BE2C (cell line): ENCODE measurements at regions not wholly inside any gene's neighbourhood (a gene's known extent, or its start where the extent isn't known, plus 50 kb on each side); places are given as distances from the start of the nearest gene placed in this dataset.

Experiments used
- DNase-seq: peaks from one replicate; pipeline ENCODE4 v3.0.0-alpha.2; 2020
- H3K27me3 ChIP-seq: fragments of 250-450 bp; sonication (Bioruptor Pico); 2 replicates; pipeline ENCODE4 v1.5.1; 2020; ENCODE audit warnings: mild to moderate bottlenecking
- H3K36me3 ChIP-seq: fragments of 250-450 bp; sonication (Bioruptor Pico); 2 replicates; pipeline ENCODE4 v1.5.1; 2020; ENCODE audit warnings: mild to moderate bottlenecking
- H3K4me1 ChIP-seq: fragments of 250-450 bp; sonication (Bioruptor Pico); 2 replicates; pipeline ENCODE4 v1.5.1; 2020
- H3K4me3 ChIP-seq: 2 replicates; pipeline ENCODE4 v1.5.1; 2011; ENCODE audit warnings: low read depth, low read length
- H3K9me3 ChIP-seq: fragments of 250-450 bp; sonication (Bioruptor Pico); 2 replicates; pipeline ENCODE4 v1.5.1; 2020
- CTCF ChIP-seq: IDR thresholded peaks from 2 replicates; pipeline ENCODE4 v1.5.1; 2012; ENCODE audit warnings: mild to moderate bottlenecking, low read depth, low read length

DNA sequence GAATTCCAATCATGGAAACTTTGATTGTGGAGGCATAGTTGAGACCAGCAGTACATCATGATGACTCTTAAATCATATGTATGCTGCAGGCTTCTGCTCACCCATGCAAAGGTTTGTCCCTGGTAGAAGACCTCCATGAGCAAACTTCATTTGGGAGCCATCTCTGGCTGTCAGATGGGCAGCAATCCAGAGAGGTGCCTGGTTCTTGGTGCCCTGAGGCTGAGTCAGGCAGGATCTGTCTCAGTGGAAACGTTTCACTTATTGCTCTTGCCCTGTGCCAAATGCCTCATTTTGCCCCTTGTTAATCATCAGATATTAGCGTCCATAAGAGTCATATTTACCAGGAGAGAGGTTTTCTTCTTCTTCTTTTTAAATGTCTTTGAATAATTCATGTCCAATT is 151.5 kb upstream of the CELF4 start:
- TF ChIP-seq CTCF, result no peak
- no peaks in the 10 kb centered on the region for H3K27me3 ChIP-seq

GRCh38 chr18:37716106-37716735 is 150.6 kb upstream of the CELF4 start:
- no peak for DNase-seq
- Histone ChIP-seq H3K4me3 (no peak overlapping the region), H3K36me3 (no peaks in the 10 kb centered on the region), H3K27me3 (no peaks in the 10 kb centered on the region), H3K4me1 (peaks cover 3% of the 10 kb centered on the region; the same call in 1 of the 2 replicates), H3K9me3 (no peaks in the 10 kb centered on the region)
- TF ChIP-seq CTCF, result no peak

More for the DNA sequence above, 151.5 kb upstream of the CELF4 start:
- Histone ChIP-seq H3K36me3 (no peaks in the 10 kb centered on the region), H3K4me1 (peaks cover 3% of the 10 kb centered on the region; the same call in 1 of the 2 replicates), H3K9me3 (no peaks in the 10 kb centered on the region), H3K4me3 (no peak overlapping the region)
- peak; percentile 60 for DNase-seq

DNA sequence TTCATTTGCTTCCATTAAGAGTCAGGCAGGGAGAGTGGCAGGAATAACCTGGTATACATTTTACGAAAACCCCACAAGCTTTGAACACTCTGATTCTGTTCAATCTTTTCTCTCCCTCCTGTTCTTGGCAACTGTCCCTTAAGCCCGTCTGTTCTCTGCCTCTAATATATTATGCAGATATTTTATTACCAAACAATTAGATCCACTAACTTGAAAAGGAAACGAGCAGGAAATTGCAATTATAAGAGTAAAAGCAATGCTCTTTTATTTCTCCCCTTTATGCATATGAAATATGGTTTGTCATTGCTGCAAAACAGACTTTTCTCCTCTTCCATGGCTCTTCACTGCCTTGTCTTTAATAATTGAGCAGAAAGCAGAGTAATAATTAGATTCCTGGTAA is 149.1 kb upstream of the CELF4 start:
- TF ChIP-seq CTCF, result no peak
- Histone ChIP-seq H3K9me3 (no peaks in the 10 kb centered on the region), H3K4me3 (no peak overlapping the region), H3K36me3 (no peaks in the 10 kb centered on the region), H3K27me3 (no peaks in the 10 kb centered on the region), H3K4me1 (peaks cover 3% of the 10 kb centered on the region; the same call in 1 of the 2 replicates)
- DNase-seq, result no peak

DNA sequence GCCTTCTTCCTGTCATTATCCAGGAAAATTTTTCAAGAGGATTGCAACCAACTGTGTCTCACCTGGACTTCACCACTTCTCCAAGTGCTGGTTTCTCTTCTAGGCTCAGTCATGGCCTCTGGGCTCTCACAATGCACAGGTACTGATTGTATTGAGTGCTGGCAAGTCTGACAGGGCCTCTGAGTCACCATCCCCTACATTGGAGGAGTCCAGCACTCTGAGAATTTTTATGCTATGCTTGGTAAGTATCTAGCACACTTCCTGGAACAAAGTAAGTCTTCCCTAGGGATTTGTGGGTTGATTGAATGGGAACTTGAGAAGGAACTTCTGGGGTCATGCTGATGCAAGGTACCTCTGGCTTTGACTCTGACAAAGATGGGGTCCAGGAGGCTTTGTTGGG is 147.2 kb upstream of the CELF4 start:
- DNase-seq, result no peak
- Histone ChIP-seq H3K9me3 (no peaks in the 10 kb centered on the region), H3K4me3 (no peak overlapping the region), H3K36me3 (no peaks in the 10 kb centered on the region), H3K27me3 (no peaks in the 10 kb centered on the region), H3K4me1 (peaks cover 3% of the 10 kb centered on the region; the same call in 1 of the 2 replicates)
- TF ChIP-seq CTCF, result no peak

GRCh38 chr18:37711766-37712505 is 146.3 kb upstream of the CELF4 start:
- no peak overlapping the region for H3K4me3 ChIP-seq
- H3K9me3 ChIP-seq, result no peaks in the 10 kb centered on the region
- no peaks in the 10 kb centered on the region for H3K27me3 ChIP-seq
- no peaks in the 10 kb centered on the region for H3K36me3 ChIP-seq
- no peak for DNase-seq
- TF ChIP-seq CTCF, result no peak
- peaks cover 3% of the 10 kb centered on the region; the same call in 1 of the 2 replicates for H3K4me1 ChIP-seq

- Histone ChIP-seq H3K9me3 (no peaks in the 10 kb centered on the region), H3K27me3 (no peaks in the 10 kb centered on the region), H3K4me1 (peaks cover 3% of the 10 kb centered on the region; the same call in 1 of the 2 replicates), H3K4me3 (no peak overlapping the region), H3K36me3 (no peaks in the 10 kb centered on the region)
- TF ChIP-seq CTCF, result no peak
- no peak for DNase-seq
Observed at GRCh38 chr18:37710726-37711125, 145.1 kb upstream of the CELF4 start.
